HCT116 (cell line): ENCODE measurements at regions not wholly inside any gene's neighbourhood (a gene's known extent, or its start where the extent isn't known, plus 50 kb on each side); places are given as distances from the start of the nearest gene placed in this dataset.

Experiments used
- ATAC-seq: fragments of 200-7000 bp; cut with Tn5 transposase; 2 replicates; pipeline ENCODE4 v1.9.1; 2020; ENCODE audit warnings: mild to moderate bottlenecking, moderate library complexity
- BruUV-seq: library from RNA; stranded (reverse); fragments of 400-500 nt; replicated peaks from 2 replicates; lab custom pipeline; 2021; lab: Mats Ljungman, UMichigan
- CTCF ChIA-PET: fragments of 300-600 bp; sonication (Branson Sonifier 250); formaldehyde crosslinking; loops from one replicate; lab custom pipeline; 2021; ENCODE audit warnings: antibody characterized with exemption; lab: Charles Lee
- POLR2A ChIA-PET: fragments of 300-600, 350-600 bp; sonication (Branson Sonifier 250); formaldehyde crosslinking; loops from one replicate; lab custom pipeline; 2021; ENCODE audit warnings: antibody characterized with exemption; lab: Charles Lee
- RAD21 ChIA-PET, 2 experiments: fragments of 300-600 bp; sonication (Branson Sonifier 250); formaldehyde crosslinking; loops; one replicate each; lab custom pipeline; 2023; ENCODE audit warnings: low total read pairs in 2 of 2; ENCODE audit not compliant: uncharacterized antibody in 2 of 2, unreplicated experiment in 2 of 2, low non-redundant PET in 1 of 2; lab: Charles Lee
- DNase-seq: peaks from one replicate; pipeline ENCODE4 v3.0.0-alpha.2; 2010; ENCODE audit warnings: low read depth, low spot score
- H2AFZ ChIP-seq: fragments of 200-600 bp; shearing (Covaris generic), sonication (generic); 2 replicates; pipeline ENCODE4 v1.6.1; 2017; ENCODE audit warnings: low read depth, mixed run types, mixed read lengths, antibody characterized with exemption, low read length; ENCODE audit not compliant: poor library complexity, severe bottlenecking
- H3K27ac ChIP-seq: 2 replicates; pipeline ENCODE4 v1.5.1; 2012; ENCODE audit warnings: low read depth, low read length
- H3K27me3 ChIP-seq: fragments of 200-600 bp; sonication (generic); 2 replicates; pipeline ENCODE4 v1.6.1; 2016; ENCODE audit warnings: mixed run types, low read length, mixed read lengths; ENCODE audit not compliant: insufficient read depth
- H3K36me3 ChIP-seq, 2 experiments: fragments of 200-500 bp in 1 of 2; fragments of 200-600 bp in 1 of 2; sonication (Bioruptor generic) in 1 of 2; sonication (generic) in 1 of 2; 2 replicates each; pipeline versions ENCODE4 v1.5.1 to v1.6.1; 2014 to 2016; ENCODE audit warnings: low read length in 2 of 2, inconsistent platforms in 1 of 2, mixed read lengths in 1 of 2, mixed run types in 1 of 2; ENCODE audit not compliant: insufficient read depth in 2 of 2, control insufficient read depth in 1 of 2
- H3K4me1 ChIP-seq, 2 experiments: fragments of 200-600 bp in 1 of 2; sonication (generic) in 1 of 2; 2 replicates each; pipeline versions ENCODE4 v1.5.1 to v1.6.1; 2012 to 2017; ENCODE audit warnings: low read length in 2 of 2, inconsistent platforms in 1 of 2, mild to moderate bottlenecking in 1 of 2, mixed read lengths in 1 of 2, mixed run types in 1 of 2, moderate library complexity in 1 of 2; ENCODE audit not compliant: insufficient read depth in 2 of 2, control insufficient read depth in 1 of 2
- H3K4me2 ChIP-seq: fragments of 200-600 bp; sonication (generic); 2 replicates; pipeline ENCODE4 v1.6.1; 2017; ENCODE audit warnings: mixed run types, low read length, mixed read lengths
- H3K4me3 ChIP-seq, 2 experiments: fragments of 200-600 bp in 1 of 2; sonication (generic) in 1 of 2; replicated peaks in 1 of 2; 2 replicates each; pipeline ENCODE4 v1.5.1; 2011 to 2016; ENCODE audit warnings: low read length in 2 of 2, control low read depth in 1 of 2, low read depth in 1 of 2, mild to moderate bottlenecking in 1 of 2, mixed read lengths in 1 of 2, mixed run types in 1 of 2
- H3K79me2 ChIP-seq: fragments of 200-600 bp; sonication (generic); 2 replicates; pipeline ENCODE4 v1.6.1; 2017; ENCODE audit warnings: mild to moderate bottlenecking, mixed run types, low read length, moderate library complexity, mixed read lengths; ENCODE audit not compliant: insufficient read depth
- H3K9ac ChIP-seq: fragments of 200-600 bp; sonication (generic); 2 replicates; pipeline ENCODE4 v1.6.1; 2016; ENCODE audit warnings: low read length, mixed read lengths
- H3K9me2 ChIP-seq: fragments of 200-600 bp; sonication (generic), shearing (Covaris generic); 2 replicates; pipeline ENCODE4 v1.6.1; 2017; ENCODE audit warnings: mixed run types, mild to moderate bottlenecking, moderate library complexity; ENCODE audit not compliant: insufficient read depth
- H3K9me3 ChIP-seq, 2 experiments: fragments of 200-500 bp in 1 of 2; fragments of 200-600 bp in 1 of 2; sonication (Bioruptor generic) in 1 of 2; sonication (generic) in 1 of 2; 2 replicates each; pipeline ENCODE4 v1.6.1; 2014 to 2017; ENCODE audit warnings: low read length in 2 of 2, mixed read lengths in 2 of 2, inconsistent platforms in 1 of 2, low read depth in 1 of 2, mild to moderate bottlenecking in 1 of 2, mixed run types in 1 of 2, moderate library complexity in 1 of 2; ENCODE audit not compliant: control insufficient read depth in 1 of 2, insufficient read depth in 1 of 2
- H4K20me1 ChIP-seq: fragments of 200-600 bp; sonication (generic), shearing (Covaris generic); 2 replicates; pipeline ENCODE4 v1.6.1; 2017; ENCODE audit warnings: mixed run types, mild to moderate bottlenecking, moderate library complexity; ENCODE audit not compliant: insufficient read depth
- JUND ChIP-seq: IDR thresholded peaks from 2 replicates; pipeline ENCODE4 v1.6.1; 2012
- POLR2AphosphoS5 ChIP-seq: IDR thresholded peaks from 2 replicates; pipeline ENCODE4 v1.6.1; 2011; ENCODE audit warnings: mild to moderate bottlenecking, low read depth, low read length, moderate library complexity
- RAD21 ChIP-seq: IDR thresholded peaks from 2 replicates; pipeline ENCODE4 v1.6.1; 2012; ENCODE audit warnings: low read depth, mild to moderate bottlenecking
- TCF7L2 ChIP-seq: IDR thresholded peaks from 2 replicates; pipeline ENCODE4 v1.7.0; 2011; ENCODE audit warnings: borderline replicate concordance, inconsistent platforms; ENCODE audit not compliant: insufficient read depth, insufficient read length; ENCODE audit errors: extremely low read depth
- YY1 ChIP-seq: IDR thresholded peaks from 2 replicates; pipeline ENCODE4 v1.6.1; 2011; ENCODE audit warnings: low read length, low read depth, moderate library complexity, mild to moderate bottlenecking; ENCODE audit not compliant: insufficient replicate concordance; ENCODE audit errors: extremely low read depth
- intact Hi-C: fragments of 100-400 bp; cut with micrococcal nuclease; formaldehyde crosslinking; loops from 2 replicates; pipeline ENCODE4 v1.10.0; 2022
- TF ChIP-seq, protein P1 (sequence below): IDR thresholded peaks from 2 replicates; pipeline ENCODE4 v1.6.1; 2012
- TF ChIP-seq, protein P2 (sequence below): IDR thresholded peaks from 2 replicates; pipeline ENCODE4 v1.6.1; 2012; ENCODE audit warnings: low read depth

DNA sequence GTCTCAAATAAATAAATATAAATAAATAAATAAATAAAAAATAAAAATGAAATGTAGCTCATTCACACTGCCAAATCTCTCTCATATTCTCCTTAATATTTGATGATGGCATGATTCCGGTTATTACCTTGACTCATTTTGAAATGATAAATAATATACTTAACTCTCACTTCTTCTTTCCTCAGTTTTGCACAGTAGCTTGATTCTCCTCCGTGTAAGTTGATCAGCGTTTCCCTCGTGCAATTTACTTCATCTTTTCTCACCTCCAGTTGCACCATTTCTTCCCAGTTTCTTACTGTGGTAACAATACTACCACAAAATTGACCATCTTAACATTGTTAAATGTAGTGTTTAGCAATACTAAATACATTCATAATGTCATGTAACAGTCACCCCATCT, 111.6 kb downstream of the RIPK4 start:
- Histone ChIP-seq H3K36me3 (no peaks in the 10 kb centered on the region), H4K20me1 (no peaks in the 10 kb centered on the region), H3K4me2 (no peak overlapping the region), H3K27ac (no peak overlapping the region)
- no TSS peak for BruUV-seq
- CTCF ChIA-PET = no interaction called here
- TF ChIP-seq YY1 (no peak), TCF7L2 (no peak), JUND (no peak), RAD21 (no peak), POLR2AphosphoS5 (no peak)
- TF ChIP-seq, protein P1, sequence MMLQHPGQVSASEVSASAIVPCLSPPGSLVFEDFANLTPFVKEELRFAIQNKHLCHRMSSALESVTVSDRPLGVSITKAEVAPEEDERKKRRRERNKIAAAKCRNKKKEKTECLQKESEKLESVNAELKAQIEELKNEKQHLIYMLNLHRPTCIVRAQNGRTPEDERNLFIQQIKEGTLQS = no peak
- TF ChIP-seq, protein P2, sequence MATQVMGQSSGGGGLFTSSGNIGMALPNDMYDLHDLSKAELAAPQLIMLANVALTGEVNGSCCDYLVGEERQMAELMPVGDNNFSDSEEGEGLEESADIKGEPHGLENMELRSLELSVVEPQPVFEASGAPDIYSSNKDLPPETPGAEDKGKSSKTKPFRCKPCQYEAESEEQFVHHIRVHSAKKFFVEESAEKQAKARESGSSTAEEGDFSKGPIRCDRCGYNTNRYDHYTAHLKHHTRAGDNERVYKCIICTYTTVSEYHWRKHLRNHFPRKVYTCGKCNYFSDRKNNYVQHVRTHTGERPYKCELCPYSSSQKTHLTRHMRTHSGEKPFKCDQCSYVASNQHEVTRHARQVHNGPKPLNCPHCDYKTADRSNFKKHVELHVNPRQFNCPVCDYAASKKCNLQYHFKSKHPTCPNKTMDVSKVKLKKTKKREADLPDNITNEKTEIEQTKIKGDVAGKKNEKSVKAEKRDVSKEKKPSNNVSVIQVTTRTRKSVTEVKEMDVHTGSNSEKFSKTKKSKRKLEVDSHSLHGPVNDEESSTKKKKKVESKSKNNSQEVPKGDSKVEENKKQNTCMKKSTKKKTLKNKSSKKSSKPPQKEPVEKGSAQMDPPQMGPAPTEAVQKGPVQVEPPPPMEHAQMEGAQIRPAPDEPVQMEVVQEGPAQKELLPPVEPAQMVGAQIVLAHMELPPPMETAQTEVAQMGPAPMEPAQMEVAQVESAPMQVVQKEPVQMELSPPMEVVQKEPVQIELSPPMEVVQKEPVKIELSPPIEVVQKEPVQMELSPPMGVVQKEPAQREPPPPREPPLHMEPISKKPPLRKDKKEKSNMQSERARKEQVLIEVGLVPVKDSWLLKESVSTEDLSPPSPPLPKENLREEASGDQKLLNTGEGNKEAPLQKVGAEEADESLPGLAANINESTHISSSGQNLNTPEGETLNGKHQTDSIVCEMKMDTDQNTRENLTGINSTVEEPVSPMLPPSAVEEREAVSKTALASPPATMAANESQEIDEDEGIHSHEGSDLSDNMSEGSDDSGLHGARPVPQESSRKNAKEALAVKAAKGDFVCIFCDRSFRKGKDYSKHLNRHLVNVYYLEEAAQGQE = no peak
- TF ChIP-seq, all 23 proteins: peak for 0
- no peak for ATAC-seq
- Histone ChIP-seq H3K9ac (no peak overlapping the region), H3K79me2 (no peaks in the 10 kb centered on the region), H3K27me3 (peaks cover 19% of the 10 kb centered on the region), H3K9me3 (no peaks in the 10 kb centered on the region), H3K4me3 (no peak overlapping the region), H3K9me2 (no peaks in the 10 kb centered on the region), H3K4me1 (peaks cover 0 to 11% of the 10 kb centered on the region in 2 experiments; a peak in 2 of 4 replicates), H2AFZ (no peak overlapping the region)
- POLR2A ChIA-PET = no interaction called here
- intact Hi-C loops = no loop called here
- RAD21 ChIA-PET = no interaction called here
- DNase-seq = no peak
